GM12865 (cell line): ENCODE measurements at regions not wholly inside any gene's neighbourhood (a gene's known extent, or its start where the extent isn't known, plus 50 kb on each side); places are given as distances from the start of the nearest gene placed in this dataset.

ENCODE experiments used
- DNase-seq: peaks from one replicate; pipeline ENCODE4 v3.0.0; 2010; ENCODE audit warnings: low read depth
- H3K4me3 ChIP-seq: 2 replicates; pipeline ENCODE4 v1.5.1; 2011; ENCODE audit warnings: mild to moderate bottlenecking, low read depth, low read length, control low read depth
- CTCF ChIP-seq: IDR thresholded peaks from 2 replicates; pipeline ENCODE4 v1.5.1; 2011; ENCODE audit warnings: low read length, control low read depth, low read depth, inconsistent platforms; ENCODE audit not compliant: insufficient read depth; ENCODE audit errors: missing control alignments

- no peak for DNase-seq
- TF ChIP-seq CTCF: no peak
- H3K4me3 ChIP-seq: no peak overlapping the region
Measured at GRCh38 chr3:145820170-145820569, 340.8 kb downstream of the PLOD2 start.

DNA sequence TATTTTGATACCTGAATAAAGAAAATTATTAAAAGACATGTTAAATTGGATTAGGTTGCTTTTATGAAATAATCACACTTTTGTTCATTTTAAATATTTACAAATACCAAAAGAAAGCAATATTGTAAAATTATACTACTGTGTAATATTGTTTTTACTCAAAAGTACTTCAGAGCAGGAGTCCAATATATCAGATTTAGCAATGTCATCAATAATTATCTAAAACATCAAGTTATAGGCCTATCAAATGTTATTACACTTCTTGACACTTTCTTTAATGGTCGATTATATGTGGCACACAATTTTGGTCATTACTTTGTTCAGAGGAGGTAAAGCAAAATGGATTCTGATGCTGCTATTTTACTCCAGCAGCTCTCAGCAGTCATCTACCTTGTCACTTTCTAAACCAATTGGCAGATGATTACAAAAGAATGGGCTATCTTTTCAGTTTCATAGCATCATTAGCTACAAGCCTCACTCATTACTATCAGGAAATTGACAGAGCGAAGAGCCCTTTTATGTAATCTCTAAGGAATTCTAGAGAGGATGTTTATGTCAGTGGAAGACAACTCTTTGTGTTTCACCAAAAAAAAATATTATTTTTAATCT lies 318.6 kb downstream of the PLOD2 start:
- H3K4me3 ChIP-seq: no peak overlapping the region
- no peak for TF ChIP-seq CTCF
- no peak for DNase-seq

GRCh38 chr3:145843561-145843960 lies 317.4 kb downstream of the PLOD2 start:
- no peak for DNase-seq
- no peak for TF ChIP-seq CTCF
- no peak overlapping the region for H3K4me3 ChIP-seq

- no peak overlapping the region for H3K4me3 ChIP-seq
- no peak for DNase-seq
- no peak for TF ChIP-seq CTCF
Measured at GRCh38 chr3:145849115-145849514, 311.9 kb downstream of the PLOD2 start.

DNA sequence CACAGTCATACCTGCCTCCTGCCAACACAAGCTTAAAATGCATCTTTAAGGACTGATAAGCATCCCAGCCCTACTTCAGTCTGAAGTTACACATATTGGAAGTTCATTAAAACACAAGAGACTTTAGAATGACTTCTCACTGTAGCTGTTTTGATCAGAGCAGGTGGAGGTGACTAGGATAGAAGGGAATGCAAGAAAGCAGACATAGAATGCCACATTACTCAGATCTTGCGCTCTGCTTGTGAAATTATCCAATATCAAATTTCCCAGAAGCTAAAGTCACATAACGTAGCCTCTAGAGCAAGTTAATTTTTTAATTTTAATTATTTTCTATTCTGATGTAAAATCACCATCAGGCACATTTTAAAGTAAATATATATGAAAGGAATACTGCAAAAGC lies 306.5 kb downstream of the PLOD2 start:
- H3K4me3 ChIP-seq: no peak overlapping the region
- TF ChIP-seq CTCF: no peak
- DNase-seq: no peak

DNA sequence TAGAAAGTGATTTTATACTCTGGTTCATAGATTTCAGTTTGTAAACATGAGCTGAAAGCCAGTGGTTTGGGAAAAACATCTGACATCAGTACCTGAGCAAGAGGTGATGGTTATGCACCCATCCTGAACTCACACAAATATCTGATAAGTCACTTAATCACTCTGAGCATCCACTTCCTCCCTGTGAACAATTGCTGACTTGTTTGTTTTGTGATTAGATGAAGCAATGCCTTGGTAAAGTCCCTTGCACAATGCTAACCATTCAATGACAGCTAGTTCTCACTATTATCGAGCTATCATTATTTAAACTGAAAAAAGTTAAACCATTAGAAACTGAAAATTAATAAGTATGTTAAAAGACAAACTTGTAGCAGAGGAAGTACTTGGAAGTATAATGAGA lies 303.0 kb downstream of the PLOD2 start:
- TF ChIP-seq CTCF: no peak
- no peak for DNase-seq
- H3K4me3 ChIP-seq: no peak overlapping the region

DNA sequence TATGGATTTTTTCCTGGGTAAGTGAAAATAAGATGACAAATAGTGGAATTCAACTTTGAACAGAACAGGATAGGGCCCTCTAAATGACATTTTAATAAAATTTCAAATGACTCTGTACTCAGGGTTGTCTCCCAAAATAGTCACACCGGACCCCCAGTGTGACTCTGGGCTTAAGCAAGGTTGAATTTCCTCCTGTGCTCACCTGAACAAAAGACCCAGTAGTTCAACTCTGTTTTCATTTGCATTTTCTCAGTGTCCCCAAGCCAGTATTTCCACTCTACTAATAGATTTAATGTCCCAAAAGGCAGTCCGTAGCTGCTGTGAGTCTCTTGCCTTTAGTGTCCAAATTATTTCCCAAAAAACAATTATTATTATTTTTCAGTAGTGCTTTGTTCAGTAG lies 296.6 kb downstream of the PLOD2 start:
- no peak for DNase-seq
- TF ChIP-seq CTCF: no peak
- no peak overlapping the region for H3K4me3 ChIP-seq
